Inflammatory macrophage treated with lipopolysaccharide for 4 hours (primary cell): ENCODE measurements at regions not wholly inside any gene's neighbourhood (a gene's known extent, or its start where the extent isn't known, plus 50 kb on each side); places are given as distances from the start of the nearest gene placed in this dataset.

Experiments
- DNase-seq: peaks from one replicate; pipeline ENCODE4 v3.0.0-alpha.2; 2020

DNA sequence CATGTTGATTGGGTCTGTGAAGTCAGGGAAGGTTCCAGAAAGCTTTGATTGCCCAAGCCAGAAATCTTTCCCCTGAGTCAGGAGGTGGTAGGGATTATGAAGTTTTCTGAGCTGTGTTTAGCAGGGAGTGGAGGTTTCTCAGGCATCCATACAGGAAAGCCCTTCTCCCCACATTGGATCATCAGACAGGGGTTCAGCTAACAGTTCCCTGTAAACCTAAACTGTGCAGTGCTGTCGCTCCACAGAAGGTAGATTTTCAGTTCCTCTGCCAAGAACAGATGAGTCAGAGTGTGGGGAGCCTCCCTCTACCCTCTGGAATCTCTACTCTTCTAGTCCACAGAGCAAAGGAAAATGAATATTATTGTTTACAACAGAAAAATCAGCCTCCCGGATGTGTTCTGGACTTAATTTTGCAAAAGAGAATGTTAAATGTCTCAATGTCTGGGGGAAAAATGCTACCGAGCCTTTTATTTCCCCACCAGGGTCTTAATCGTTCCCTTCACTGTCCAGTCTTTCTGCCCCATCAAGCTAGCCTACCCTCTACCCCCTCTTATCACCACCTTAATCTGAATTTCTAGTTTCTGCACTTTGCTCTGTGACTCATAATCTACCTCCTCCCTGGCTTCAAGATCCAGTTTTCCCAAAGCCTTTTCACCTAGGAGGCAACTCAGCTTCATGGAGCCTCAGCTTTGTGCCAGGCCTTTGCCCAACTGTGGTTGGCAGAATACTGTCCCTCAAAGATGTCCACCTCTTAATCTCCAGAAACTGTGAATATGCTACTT, 355.6 kb downstream of the PRDM2 start:
- DNase-seq, result no peak

DNA sequence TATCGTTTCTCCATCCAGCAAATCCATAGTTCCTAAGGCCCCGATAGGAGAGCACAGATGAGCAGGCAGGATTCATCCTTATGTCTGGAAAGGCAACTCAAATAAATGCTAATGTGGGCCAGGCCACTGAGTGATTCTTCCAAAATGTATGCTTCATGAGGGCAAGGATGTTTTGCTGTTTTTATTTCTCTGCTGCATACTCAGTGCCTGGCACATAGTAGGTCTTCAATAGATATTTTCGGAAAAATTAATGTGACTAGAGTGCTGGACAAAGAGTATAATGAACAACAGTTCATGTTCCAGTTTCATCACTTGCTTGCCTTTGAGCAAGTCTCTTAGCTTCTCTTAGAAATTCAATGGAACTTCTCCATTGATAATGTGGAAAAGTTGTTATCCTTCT, 357.7 kb downstream of the PRDM2 start:
- DNase-seq, result no peak

DNA sequence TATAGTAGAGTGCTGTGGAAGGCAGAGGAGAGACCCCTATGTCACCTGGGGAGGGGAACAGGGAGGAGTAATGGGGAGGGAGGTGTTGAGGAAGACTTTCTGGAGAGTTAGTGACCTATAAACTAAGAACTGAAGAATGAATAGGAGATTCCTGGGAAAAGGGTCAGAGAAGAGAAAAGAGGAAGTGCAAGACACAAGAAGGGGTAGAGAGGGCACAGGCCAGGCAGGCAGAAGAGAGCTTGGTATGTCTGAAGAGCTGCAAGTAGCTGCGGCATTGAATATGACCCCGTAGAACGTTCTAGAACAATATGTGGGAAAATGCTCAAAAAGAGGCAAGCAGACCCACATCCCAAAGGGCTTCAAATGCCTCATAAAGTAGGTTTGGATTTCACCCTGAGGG, 361.2 kb downstream of the PRDM2 start:
- no peak for DNase-seq

DNA sequence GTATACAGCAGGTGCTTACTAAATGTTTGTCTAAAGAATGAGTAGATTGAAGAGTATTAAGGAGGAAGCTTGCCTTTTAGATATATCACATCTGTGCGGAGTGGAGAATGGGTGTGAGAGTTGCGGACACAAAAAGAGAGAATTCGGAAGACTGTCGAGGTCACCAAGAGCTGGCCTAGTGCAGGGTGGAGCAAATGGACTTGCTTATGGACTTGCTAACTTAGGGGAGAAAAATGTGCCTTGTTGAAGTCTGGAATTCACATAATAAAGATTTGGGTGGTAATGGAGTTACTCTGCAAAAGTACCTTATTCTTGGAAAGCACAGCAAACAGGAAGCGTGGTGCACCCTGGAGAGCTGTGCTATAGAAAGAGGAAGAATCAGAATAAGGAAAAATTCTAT, 361.7 kb downstream of the PRDM2 start:
- no peak for DNase-seq

DNA sequence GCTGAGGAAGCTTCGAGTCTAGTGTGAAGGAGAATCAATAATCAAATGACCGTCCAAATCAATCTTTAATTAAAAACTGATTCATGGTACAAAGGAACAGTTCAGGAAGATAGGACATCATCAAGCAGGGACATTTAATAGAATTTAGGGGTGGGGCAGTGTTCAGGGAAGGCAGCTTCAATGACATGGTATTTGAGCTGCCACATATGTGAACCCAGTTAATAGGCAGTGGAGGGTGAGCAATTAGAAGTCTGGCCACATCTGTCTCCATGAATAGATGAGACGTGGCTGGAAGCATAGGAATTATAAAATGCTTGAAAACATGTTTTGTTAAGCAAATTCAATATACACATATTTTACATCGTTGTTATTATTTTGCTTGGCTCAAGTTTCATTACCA, 362.7 kb downstream of the PRDM2 start:
- no peak for DNase-seq

DNA sequence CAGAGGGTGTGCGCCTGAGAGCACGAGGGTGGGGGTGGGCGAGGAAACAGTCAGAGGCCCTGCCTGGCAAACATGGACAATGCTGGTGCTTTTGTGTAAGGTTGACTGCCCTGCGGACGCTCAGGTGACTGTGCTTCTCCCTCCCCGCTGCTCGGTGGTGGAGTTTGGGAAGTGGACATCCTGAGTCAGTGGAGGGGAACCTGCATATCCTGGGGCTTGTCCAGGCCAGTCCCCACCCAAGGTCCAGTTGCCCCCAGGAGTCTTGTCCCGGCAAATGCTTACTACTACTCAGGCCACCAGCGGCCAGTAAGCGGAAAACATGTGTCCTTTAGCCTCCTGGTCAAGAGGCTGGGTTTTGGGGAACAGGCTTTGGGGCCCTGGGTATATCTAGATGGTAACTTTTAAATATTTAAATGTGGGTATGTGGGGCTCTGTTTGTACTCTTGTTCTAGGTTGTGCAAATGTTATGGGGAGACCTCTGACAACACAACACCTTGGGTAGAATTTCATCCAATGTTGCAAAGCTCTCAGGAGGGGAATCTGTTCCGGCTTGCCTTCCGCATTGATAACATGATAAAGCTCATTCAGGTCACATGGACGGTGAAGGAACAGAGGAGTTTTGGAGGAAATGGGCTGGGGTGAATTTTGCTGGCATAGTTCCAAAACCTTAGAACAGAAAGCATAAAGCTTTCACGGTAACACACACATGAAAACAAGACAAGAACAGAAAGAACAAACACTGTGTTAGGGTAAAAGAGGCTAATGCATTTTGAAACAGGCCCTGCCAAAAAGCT, 364.9 kb downstream of the PRDM2 start:
- no peak for DNase-seq

DNA sequence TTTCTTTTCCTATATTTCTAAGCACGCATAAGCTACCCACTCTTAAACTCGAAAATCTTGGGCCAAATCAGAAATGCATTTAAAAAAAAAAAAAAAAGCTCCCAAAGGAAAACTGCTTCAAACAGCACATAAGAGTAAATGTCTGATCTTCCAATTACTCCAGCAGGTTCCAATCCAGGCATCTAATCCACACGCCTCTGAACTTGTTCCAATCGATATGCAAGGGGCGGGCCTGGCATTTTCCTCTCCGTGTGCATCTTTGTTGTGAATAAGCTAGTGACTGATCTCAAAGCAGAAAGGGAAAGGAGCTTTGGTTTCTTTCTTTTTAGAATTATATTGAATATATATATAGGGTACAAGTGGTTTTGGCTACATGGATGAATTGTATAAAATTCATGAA, 365.5 kb downstream of the PRDM2 start:
- DNase-seq, result no peak

DNA sequence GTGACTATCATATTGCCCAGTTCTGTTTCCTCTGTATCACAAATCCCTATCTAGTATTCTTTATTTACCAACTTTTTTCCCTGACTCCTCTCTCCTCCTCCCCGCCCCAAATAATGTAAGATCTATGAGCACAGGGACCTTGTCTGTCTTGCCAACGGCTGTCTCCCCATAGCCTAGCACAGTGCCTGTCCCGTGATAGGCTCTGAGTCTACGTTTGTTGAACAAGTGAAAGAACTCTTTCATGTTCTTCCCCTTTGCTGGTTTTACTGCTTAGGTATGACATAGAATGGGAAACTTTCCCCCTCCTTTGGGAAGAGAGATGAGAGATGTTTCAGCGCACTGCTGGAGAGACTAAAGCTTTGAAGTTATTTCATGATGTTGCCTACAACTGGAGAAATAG, 367.0 kb downstream of the PRDM2 start:
- DNase-seq, result no peak

DNA sequence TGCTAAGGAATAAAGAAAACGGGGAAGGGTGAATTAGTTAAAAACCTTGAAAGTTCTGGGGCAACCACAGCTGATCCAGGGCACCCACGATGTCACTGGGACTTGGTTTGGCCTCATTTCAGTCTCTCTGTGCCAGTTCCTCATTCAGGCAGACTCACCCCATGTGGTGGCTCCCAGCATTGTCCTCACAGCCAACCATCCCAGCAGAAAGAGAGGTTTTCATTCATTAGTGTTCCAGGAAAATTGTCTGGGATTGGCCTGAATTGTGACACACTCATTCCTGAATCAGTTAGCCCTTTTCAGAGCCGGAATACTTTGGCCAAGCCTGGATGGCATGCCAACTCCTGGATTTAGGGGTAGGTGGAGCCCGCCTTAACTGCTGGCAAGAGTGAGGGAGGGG, 367.7 kb downstream of the PRDM2 start:
- DNase-seq, result no peak

DNA sequence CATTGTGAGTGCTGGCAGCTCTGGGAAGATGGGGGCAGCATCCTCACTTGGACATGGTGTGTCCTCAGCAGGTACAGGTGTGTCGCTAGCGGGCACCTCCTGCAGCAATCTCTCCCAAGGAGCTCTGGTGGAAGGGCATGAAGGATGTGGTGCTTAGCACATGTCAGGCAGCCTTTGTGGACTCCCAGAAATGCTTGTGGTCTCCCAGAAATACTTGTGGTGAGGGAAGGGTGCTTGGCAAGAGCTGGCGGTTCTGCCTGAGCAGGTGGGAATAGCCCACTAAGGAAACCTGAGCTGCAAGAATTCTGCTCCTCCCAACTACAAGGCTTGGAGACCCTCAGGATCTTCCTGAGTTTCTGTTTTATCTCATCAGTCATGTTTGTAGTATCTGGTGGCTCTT, 371.6 kb downstream of the PRDM2 start:
- no peak for DNase-seq

DNA sequence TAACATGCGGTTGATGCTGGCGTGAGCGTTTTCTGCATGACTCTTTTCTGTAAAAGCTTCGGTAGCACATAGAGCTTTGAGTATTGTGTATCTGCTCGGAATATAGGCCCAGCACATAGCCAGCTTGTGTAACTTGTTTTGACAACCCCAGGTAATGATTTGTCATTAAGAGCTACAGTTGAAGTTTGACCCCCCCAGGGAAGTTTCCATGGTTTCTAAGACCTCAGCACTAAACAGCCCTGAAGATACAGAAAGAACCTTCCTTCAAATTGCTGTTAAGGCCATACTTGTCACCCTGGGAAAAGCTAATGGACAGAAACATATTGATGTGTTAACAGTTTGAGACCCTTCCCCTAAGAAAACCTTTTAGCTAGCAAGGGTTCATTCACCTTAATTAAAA, 380.7 kb downstream of the PRDM2 start:
- no peak for DNase-seq

DNA sequence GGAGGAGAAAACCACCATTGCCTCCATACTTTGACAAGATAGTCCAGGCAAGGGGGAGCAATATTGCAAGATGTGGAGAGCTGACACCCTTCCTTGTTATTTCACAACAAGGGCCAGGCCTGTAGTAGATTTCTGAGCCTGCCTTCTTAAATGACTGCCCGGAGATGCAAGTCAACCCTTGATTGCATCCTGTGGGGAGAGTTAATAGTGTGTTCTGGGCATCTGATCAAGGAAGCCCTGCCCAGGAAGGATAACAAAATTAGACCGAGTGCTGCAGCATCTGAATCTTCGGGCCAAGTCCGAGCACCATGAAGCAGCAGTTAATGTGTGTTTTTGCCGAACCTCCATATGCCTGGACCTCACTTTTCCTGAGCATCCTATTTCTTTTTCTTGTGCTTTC, 382.3 kb downstream of the PRDM2 start:
- no peak for DNase-seq

DNA sequence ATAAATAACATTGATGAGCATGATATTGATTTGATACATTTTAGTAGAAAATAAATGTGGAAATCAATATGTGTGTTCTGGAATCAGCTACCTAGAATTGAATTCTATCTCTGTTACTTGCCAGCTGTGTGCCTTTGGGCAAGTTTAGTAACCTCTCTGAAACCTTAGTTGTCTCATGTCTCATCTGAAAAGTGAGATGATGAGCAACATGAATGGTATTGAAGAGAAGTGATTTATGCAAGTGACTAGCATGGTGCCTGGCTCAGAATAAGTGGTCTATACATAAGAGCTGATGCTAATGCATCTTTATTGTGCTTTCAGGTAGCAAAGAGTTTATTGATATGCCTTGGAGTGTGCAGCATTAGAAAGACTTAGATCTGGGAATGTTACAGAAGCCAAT, 383.3 kb downstream of the PRDM2 start:
- no peak for DNase-seq

DNA sequence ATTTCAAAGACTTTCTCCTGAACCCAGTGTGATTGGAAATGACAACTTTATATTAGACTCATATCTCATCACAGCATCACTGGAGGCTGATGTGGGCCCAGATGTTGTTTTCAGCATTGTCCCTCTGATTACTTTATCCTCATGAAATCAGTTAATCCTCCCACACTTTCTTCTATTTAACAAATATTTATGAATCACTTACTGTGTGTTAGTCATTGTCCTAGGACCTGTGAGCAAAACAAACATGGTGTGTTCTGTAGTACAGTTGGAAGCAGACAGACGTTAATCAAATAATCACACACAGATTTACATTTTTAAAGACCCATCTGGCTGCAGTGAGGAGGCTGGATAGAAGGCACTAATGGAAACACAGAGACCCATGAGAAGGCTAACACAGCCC, 383.7 kb downstream of the PRDM2 start:
- DNase-seq, result no peak

DNA sequence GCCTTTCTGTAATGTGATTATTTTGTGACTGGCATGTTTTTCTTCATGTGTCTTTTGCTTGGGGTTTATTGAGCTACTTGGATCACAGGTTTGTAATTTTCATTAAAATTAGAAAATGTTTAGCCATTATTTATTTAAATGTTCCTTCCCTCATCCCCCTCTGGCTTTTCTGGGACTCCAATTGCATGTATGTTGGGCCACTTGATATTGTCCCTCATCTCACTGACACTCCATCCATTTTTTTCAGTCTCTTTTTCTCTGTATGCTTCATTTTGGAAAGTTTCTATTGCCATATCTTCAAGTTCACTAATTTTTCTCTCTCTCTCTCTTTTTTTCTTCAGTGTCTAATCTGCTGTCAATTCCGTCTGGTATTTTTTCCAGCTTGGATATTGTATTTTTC, 390.1 kb downstream of the PRDM2 start:
- DNase-seq, result no peak

DNA sequence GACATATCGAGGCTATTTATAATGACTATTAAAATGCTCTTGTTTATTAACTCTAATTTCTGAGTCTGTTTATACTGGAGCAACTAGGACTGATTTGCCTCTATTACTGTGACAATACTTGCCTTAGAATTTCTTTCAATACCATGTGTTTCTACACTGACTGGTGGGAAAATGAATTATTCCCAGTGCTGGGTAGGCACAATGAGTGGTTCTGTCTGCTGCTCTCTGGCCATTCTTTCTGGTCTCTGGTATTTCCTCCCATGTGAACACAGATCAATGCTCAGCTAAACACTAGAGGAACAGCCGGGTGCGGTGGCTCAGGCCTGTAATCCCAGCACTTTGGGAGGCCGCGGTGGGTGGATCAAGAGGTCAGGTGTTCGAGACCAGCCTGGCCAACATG, 390.5 kb downstream of the PRDM2 start:
- no peak for DNase-seq

DNA sequence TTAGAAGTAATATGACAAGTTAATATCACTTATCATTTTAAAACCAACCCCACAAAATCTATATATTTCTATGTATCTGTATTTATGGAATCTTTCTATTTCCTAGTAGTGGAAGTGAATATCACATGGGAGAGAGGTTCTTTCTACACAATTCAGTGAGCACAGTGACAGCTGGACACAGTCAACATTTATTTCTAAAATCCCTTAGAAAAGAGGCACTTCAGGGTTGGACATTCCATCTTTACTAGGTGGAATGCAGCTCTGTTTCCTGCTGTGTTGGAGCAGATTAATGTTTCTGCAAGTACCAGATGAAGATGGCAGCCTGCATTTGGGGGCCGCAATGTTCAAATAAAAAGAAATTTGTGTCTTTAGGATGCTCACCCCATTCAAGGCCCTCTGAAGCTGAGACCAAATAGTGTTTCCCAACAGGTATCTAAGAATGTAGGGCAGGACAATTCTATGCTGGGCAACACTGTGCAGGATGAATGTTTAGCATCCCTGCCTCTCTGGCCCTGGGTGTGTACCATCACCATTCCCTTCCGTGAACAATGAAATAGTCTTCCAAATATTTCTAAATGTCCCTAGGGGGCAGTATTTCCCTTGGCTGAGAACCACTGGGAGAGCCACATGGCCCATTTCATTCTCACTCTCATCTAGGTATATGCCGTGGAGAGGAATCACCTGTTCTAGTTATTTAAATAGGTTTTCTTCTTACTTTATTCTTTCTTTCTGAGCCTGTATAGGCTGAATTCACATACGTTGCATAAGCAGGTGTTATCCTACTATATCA, 394.8 kb downstream of the PRDM2 start:
- peak; percentile 1 for DNase-seq

DNA sequence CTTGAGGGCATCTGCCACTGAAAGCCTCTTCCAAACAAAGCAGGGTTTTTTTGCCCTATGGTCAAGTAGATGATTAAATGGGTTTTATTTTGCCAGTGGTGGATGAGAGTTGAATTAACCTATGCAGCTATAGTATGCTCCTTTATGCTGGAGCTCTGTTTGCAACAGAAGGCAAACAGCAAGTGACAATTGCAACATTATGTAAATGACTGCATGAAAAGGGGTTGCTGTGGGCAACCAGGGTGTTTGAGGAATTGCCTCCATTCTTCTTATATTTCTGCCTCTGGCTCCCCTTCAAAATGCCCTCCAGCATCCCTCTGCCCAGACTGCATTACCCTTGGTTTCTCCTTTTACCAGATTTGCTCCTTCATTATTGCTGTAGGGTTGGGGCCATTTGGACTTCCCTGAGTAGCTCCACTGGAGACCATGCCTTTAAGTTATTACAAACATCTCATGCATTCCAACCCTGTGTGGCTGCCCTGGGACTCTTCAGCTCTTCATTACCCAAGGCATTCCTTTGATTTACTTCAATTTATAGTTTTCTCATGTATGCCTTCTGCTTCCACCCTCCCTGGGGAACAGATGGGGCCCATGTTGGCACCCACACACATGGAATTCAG, 398.4 kb downstream of the PRDM2 start:
- DNase-seq, result no peak

DNA sequence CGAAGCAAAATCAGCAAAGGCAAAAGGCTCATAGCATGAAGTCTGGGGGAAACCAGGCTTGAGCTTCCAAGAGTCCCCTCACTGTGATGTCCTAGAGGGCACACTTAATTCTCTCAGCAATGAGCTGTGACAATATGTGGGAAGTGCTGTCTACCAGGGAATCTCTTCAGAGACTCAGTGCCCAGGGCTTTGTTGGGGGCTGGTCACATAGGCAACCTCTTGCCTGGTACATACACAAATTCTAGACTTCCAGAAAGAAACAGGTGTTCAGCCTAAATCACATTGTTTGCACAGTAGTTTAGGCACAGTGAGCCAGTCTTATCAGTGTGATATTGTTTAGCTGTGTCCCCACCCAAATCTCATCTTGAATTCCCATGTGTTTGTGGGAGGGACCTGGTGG, 400.5 kb downstream of the PRDM2 start:
- no peak for DNase-seq

DNA sequence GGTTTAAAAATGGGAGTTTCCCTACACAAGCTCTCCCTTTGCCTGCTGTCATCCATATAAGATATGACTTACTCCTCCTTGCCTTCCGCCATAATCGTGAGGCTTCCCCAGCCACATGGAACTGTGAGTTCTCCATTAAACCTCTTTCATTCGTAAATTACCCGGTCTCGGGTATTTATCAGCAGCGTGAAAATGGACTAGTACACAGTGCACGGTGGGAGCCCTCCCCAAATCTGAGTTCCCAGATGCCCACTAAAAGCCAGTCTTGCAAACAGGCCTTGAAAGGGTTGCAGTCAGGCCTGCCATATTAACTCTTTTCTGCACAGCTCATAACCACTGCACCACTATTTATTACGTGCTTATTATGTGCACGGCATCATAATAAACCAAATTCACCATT, 400.9 kb downstream of the PRDM2 start:
- no peak for DNase-seq

DNA sequence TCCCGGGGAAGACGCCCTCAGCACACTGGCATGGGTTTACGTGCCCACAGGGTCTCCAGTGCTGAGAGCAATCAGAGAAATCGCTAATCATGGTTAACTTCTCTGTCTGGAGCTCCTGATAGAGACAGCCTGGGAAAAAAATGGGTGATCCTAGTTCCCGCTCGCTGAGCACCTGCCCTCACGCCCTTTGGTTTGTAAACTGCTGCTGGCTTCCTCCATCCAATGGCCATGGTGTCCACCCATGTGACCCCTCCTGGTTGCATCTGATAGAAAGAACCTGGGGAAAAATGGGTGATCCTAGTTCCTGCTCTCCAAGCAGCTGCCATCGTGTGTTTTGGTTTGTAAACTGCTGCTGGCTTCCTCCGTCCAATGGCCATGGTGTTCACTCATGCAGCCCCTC, 402.2 kb downstream of the PRDM2 start:
- DNase-seq, result no peak

DNA sequence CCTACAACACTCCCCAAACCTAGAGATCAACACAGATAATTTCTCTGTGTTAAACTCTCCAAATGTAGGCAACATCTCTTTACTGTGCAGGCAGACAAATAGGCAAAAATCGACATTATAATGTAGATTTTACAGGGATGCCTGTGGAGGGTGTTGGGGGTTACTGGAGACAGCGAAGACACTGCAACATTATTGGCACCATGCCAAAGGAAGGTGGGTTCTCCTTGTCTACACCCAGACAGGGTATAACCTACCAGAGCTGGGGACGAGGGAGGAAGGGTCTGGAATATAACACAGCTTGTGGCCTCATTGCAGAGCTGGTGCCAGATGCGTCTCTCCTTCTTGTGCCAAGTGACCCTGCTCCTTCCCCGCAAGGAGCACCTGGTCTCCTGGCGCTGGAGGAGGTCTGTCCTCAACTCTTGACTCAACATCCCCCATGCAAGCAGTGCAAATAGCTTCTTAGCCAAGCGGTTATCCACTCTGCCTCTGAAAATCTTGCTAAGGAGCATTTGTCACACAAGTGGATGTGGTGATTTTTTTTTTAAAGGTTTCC, 404.0 kb downstream of the PRDM2 start:
- no peak for DNase-seq

DNA sequence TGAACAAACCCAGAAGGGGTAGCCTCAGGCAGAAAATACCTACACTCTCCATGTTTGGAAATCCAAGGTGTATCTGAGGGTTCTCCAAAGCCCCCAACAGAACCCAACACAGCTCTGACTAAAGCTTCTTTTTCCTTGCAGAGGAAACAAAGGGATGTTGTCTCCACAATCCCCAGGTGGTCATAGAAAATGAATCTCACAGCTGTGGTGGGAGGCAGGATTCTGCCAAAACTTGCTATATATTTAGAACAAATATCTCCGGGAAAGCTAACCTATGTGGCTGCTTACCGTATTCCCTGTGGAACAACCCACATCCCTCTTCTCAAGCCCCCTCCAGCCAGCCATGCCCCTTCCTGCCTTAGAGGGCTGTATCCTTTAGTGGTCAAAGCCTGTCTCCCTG, 406.1 kb downstream of the PRDM2 start:
- DNase-seq, result no peak
